PFSK-1 (cell line): ENCODE measurements at regions not wholly inside any gene's neighbourhood (a gene's known extent, or its start where the extent isn't known, plus 50 kb on each side); places are given as distances from the start of the nearest gene placed in this dataset.

Experiments used
- FOXP2 ChIP-seq: optimal IDR thresholded peaks from 2 replicates; pipeline ENCODE3; 2011; ENCODE audit warnings: borderline replicate concordance, control low read depth, inconsistent platforms; ENCODE audit not compliant: insufficient read depth; ENCODE audit errors: extremely low read length, extremely low read depth
- POLR2AphosphoS5 ChIP-seq: IDR thresholded peaks from 2 replicates; pipeline ENCODE4 v1.6.1; 2012; ENCODE audit warnings: low read depth, mild to moderate bottlenecking, control low read depth, low read length, moderate library complexity
- SIN3A ChIP-seq: IDR thresholded peaks from 2 replicates; pipeline ENCODE4 v1.6.1; 2012; ENCODE audit warnings: mild to moderate bottlenecking, low read length, moderate library complexity, borderline replicate concordance; ENCODE audit not compliant: insufficient read depth
- TAF1 ChIP-seq: IDR thresholded peaks from 2 replicates; pipeline ENCODE4 v1.6.1; 2012; ENCODE audit warnings: low read length, control low read depth, borderline replicate concordance; ENCODE audit not compliant: insufficient read depth
- TF ChIP-seq, protein P1 (sequence below), 2 experiments: IDR thresholded peaks; 2 replicates each; pipeline versions ENCODE4 v1.6.1 to v1.8.0; 2011 to 2012; ENCODE audit warnings: low read depth in 2 of 2, low read length in 2 of 2, control low read depth in 1 of 2, inconsistent platforms in 1 of 2, mild to moderate bottlenecking in 1 of 2, moderate library complexity in 1 of 2; ENCODE audit not compliant: insufficient read depth in 1 of 2

DNA sequence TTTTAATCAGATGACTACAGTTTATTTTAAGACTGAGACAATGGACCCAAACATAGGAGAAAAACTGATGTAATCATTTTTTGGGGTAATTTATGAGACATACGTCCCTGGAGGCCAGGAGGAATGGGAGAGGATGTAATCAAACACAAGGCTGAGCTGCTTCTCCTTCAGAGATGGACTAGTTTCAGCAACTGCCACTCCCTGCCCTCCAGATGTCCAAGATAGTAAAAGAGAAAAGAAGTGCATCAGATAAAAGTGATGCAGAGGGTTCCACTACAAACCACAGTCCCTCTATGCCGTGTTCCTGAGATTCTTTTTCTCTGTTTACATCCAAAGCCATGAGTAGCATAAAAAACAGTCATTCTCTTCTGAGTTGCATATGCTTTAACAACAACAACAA is 101.1 kb downstream of the DACT1 start:
- TF ChIP-seq POLR2AphosphoS5 (no peak), TAF1 (no peak), SIN3A (no peak), FOXP2 (no peak)
- TF ChIP-seq, protein P1, sequence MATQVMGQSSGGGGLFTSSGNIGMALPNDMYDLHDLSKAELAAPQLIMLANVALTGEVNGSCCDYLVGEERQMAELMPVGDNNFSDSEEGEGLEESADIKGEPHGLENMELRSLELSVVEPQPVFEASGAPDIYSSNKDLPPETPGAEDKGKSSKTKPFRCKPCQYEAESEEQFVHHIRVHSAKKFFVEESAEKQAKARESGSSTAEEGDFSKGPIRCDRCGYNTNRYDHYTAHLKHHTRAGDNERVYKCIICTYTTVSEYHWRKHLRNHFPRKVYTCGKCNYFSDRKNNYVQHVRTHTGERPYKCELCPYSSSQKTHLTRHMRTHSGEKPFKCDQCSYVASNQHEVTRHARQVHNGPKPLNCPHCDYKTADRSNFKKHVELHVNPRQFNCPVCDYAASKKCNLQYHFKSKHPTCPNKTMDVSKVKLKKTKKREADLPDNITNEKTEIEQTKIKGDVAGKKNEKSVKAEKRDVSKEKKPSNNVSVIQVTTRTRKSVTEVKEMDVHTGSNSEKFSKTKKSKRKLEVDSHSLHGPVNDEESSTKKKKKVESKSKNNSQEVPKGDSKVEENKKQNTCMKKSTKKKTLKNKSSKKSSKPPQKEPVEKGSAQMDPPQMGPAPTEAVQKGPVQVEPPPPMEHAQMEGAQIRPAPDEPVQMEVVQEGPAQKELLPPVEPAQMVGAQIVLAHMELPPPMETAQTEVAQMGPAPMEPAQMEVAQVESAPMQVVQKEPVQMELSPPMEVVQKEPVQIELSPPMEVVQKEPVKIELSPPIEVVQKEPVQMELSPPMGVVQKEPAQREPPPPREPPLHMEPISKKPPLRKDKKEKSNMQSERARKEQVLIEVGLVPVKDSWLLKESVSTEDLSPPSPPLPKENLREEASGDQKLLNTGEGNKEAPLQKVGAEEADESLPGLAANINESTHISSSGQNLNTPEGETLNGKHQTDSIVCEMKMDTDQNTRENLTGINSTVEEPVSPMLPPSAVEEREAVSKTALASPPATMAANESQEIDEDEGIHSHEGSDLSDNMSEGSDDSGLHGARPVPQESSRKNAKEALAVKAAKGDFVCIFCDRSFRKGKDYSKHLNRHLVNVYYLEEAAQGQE (IDR thresholded peaks at IDR 0.05; ENCODE audit: insufficient read depth in 1 of 2, low read depth in 2 of 2, low read length in 2 of 2): no peak
